HL-60 (cell line): ENCODE measurements at regions not wholly inside any gene's neighbourhood (a gene's known extent, or its start where the extent isn't known, plus 50 kb on each side); places are given as distances from the start of the nearest gene placed in this dataset.

Experiments
- CTCF ChIP-seq: IDR thresholded peaks from one replicate; pipeline ENCODE4 v1.5.1; 2011; ENCODE audit warnings: low read length, control low read depth, inconsistent platforms; ENCODE audit not compliant: insufficient read depth
- GABPA ChIP-seq: IDR thresholded peaks from 2 replicates; pipeline ENCODE4 v1.6.1; 2012; ENCODE audit warnings: low read depth
- POLR2AphosphoS5 ChIP-seq: IDR thresholded peaks from 2 replicates; pipeline ENCODE4 v1.6.1; 2012; ENCODE audit warnings: low read depth

- TF ChIP-seq POLR2AphosphoS5: no peak
- no peak for TF ChIP-seq CTCF
- no peak for TF ChIP-seq GABPA
These were observed 222.2 kb upstream of the SERP2 start for GRCh38 chr13:44151474-44151873.
